Ovary (tissue), 3 donors: ENCODE measurements at regions not wholly inside any gene's neighbourhood (a gene's known extent, or its start where the extent isn't known, plus 50 kb on each side); places are given as distances from the start of the nearest gene placed in this dataset.

Source experiments
- CTCF ChIP-seq, 3 donors: fragments of 450-650 bp in 2 of 3; fragments of 200-600 bp in 1 of 3; IDR thresholded peaks; one replicate each; pipeline versions ENCODE4 v1.5.1 to v1.8.0; 2016 to 2022; ENCODE audit warnings: antibody characterized with exemption in 3 of 3, mild to moderate bottlenecking in 1 of 3
- POLR2A ChIP-seq: fragments of 450-650 bp; IDR thresholded peaks from one replicate; pipeline ENCODE4 v1.6.1; 2017; ENCODE audit warnings: antibody characterized with exemption, mild to moderate bottlenecking, moderate library complexity
- donor health status: DM: no; HTN: no; CAD: no.

GRCh38 chr7:80359476-80359875 is 152.4 kb downstream of the GNAT3 start:
- TF ChIP-seq CTCF (IDR thresholded peaks at IDR 0.05) (no peak), POLR2A (no peak)
